ENCODE measurements at regions not wholly inside any gene's neighbourhood (a gene's known extent, or its start where the extent isn't known, plus 50 kb on each side); places are given as distances from the start of the nearest gene placed in this dataset.

DNA sequence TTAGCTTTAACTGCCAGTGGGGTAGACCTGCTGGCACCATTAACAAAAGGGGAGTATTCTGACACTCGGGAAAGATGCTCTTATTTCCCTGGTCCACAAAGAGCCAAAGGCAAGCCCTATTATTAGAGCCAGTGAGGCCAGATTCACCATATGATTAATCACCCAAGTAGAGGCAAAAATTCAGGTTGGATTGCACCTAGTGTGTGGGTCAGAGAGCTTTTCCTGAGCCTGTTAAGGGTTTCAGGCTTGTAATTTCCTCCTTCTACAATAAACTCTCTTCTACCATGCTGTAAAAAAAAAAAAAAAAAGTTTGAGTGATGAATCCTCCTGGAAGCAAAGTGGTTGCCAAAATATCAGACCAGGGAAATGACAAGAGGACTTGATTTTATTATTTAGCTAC, 163.5 kb downstream of the MBL2 start:
- no peaks in the 10 kb centered on the region for H3K27me3 ChIP-seq (ENCODE audit: control insufficient read depth in 2 of 2, insufficient read depth in 2 of 2, low read length in 2 of 2)
- H3K4me1 Mint-ChIP-seq, result no peaks in the 10 kb centered on the region
- H3K9me3 Mint-ChIP-seq, result peaks cover 0 to 9% (median 2%) of the 10 kb centered on the region in 11 donors
- no peaks in the 10 kb centered on the region for H3K27me3 Mint-ChIP-seq
- H3K9me3 ChIP-seq (ENCODE audit: control insufficient read depth in 2 of 3, low read length in 3 of 3), result no peaks in the 10 kb centered on the region
- no peaks in the 10 kb centered on the region for H3K4me1 ChIP-seq (ENCODE audit: control insufficient read depth in 2 of 2, insufficient read depth in 2 of 2, low read length in 2 of 2)
- no peak overlapping the region for H3K4me3 Mint-ChIP-seq
- DNase-seq (no peak), ATAC-seq (no peak)
- CTCF ChIA-PET, result no interaction called here
- intact Hi-C loops (cut with micrococcal nuclease), result no loop called here
- H3K4me3 ChIP-seq (ENCODE audit: low read length), result no peak overlapping the region
- no peak overlapping the region for H3K27ac ChIP-seq (ENCODE audit: low read depth, low read length)
- H3K36me3 Mint-ChIP-seq, result no peaks in the 10 kb centered on the region
- no peaks in the 10 kb centered on the region for H3K36me3 ChIP-seq (ENCODE audit: control insufficient read depth in 2 of 3, insufficient read depth in 3 of 3, low read length in 3 of 3)
- no peak overlapping the region for H3K27ac Mint-ChIP-seq
- POLR2A ChIA-PET, result no interaction called here

GRCh38 chr10:52609626-52610240, 162.9 kb downstream of the MBL2 start:
- Histone ChIP-seq H3K4me1 (ENCODE audit: control insufficient read depth in 2 of 2, insufficient read depth in 2 of 2, low read length in 2 of 2) (no peaks in the 10 kb centered on the region), H3K4me3 (ENCODE audit: low read length) (no peak overlapping the region), H3K27me3 (ENCODE audit: control insufficient read depth in 2 of 2, insufficient read depth in 2 of 2, low read length in 2 of 2) (no peaks in the 10 kb centered on the region), H3K27ac (ENCODE audit: low read depth, low read length) (no peak overlapping the region), H3K9me3 (ENCODE audit: control insufficient read depth in 2 of 3, low read length in 3 of 3) (no peaks in the 10 kb centered on the region), H3K36me3 (ENCODE audit: control insufficient read depth in 2 of 3, insufficient read depth in 3 of 3, low read length in 3 of 3) (no peaks in the 10 kb centered on the region)
- intact Hi-C loops (cut with micrococcal nuclease), result no loop called here
- DNase-seq, result no peak
- POLR2A ChIA-PET, result no interaction called here
- CTCF ChIA-PET, result no interaction called here
- Mint-ChIP-seq H3K27me3 (no peaks in the 10 kb centered on the region), H3K36me3 (no peaks in the 10 kb centered on the region), H3K9me3 (peaks cover 0 to 9% (median 1%) of the 10 kb centered on the region in 11 donors), H3K4me1 (no peaks in the 10 kb centered on the region), H3K4me3 (no peak overlapping the region), H3K27ac (no peak overlapping the region)
- no peak for ATAC-seq

GRCh38 chr10:52615331-52615730, 157.3 kb downstream of the MBL2 start:
- Mint-ChIP-seq H3K4me1 (no peaks in the 10 kb centered on the region), H3K4me3 (no peak overlapping the region), H3K9me3 (peaks cover 0 to 3% (median 0%) of the 10 kb centered on the region in 11 donors), H3K27me3 (no peaks in the 10 kb centered on the region), H3K27ac (no peak overlapping the region), H3K36me3 (no peaks in the 10 kb centered on the region)
- no peaks in the 10 kb centered on the region for H3K36me3 ChIP-seq (ENCODE audit: control insufficient read depth in 2 of 3, insufficient read depth in 3 of 3, low read length in 3 of 3)
- POLR2A ChIA-PET, result no interaction called here
- CTCF ChIA-PET, result no interaction called here
- intact Hi-C loops (cut with micrococcal nuclease), result no loop called here
- no peaks in the 10 kb centered on the region for H3K27me3 ChIP-seq (ENCODE audit: control insufficient read depth in 2 of 2, insufficient read depth in 2 of 2, low read length in 2 of 2)
- H3K4me3 ChIP-seq (ENCODE audit: low read length), result no peak overlapping the region
- no peaks in the 10 kb centered on the region for H3K4me1 ChIP-seq (ENCODE audit: control insufficient read depth in 2 of 2, insufficient read depth in 2 of 2, low read length in 2 of 2)
- no peak overlapping the region for H3K27ac ChIP-seq (ENCODE audit: low read depth, low read length)
- DNase-seq (no peak), ATAC-seq (no peak)
- no peaks in the 10 kb centered on the region for H3K9me3 ChIP-seq (ENCODE audit: control insufficient read depth in 2 of 3, low read length in 3 of 3)

GRCh38 chr10:52615756-52616394, 156.7 kb downstream of the MBL2 start:
- Histone ChIP-seq H3K27me3 (ENCODE audit: control insufficient read depth in 2 of 2, insufficient read depth in 2 of 2, low read length in 2 of 2) (no peaks in the 10 kb centered on the region), H3K4me3 (ENCODE audit: low read length) (no peak overlapping the region), H3K36me3 (ENCODE audit: control insufficient read depth in 2 of 3, insufficient read depth in 3 of 3, low read length in 3 of 3) (no peaks in the 10 kb centered on the region), H3K9me3 (ENCODE audit: control insufficient read depth in 2 of 3, low read length in 3 of 3) (no peaks in the 10 kb centered on the region), H3K27ac (ENCODE audit: low read depth, low read length) (no peak overlapping the region), H3K4me1 (ENCODE audit: control insufficient read depth in 2 of 2, insufficient read depth in 2 of 2, low read length in 2 of 2) (no peaks in the 10 kb centered on the region)
- Mint-ChIP-seq H3K36me3 (no peaks in the 10 kb centered on the region), H3K4me3 (no peak overlapping the region), H3K4me1 (no peaks in the 10 kb centered on the region), H3K27me3 (no peaks in the 10 kb centered on the region), H3K27ac (no peak overlapping the region), H3K9me3 (peaks cover 0 to 3% (median 0%) of the 10 kb centered on the region in 11 donors)
- DNase-seq, result no peak
- intact Hi-C loops (cut with micrococcal nuclease), result no loop called here
- ChIA-PET CTCF (no interaction called here), POLR2A (no interaction called here)
- ATAC-seq, result no peak

DNA sequence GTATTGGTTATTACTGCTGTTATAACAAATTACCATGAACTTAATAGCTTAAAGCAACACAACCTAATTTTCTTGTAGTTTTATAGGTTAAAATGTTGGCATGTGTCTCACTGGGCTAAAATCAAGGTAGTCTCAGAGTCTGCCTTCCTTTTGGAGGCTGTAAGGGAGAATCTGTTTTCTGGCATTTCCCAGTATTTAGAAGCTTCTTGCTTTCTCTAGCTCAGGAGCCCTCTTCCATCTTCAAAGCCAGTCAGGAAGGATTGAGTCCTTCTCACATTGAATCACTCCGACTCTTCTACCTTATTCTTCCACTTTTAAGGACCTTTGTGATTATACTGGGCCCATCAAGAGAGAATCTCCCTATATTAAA, 156.2 kb downstream of the MBL2 start:
- DNase-seq (no peak), ATAC-seq (no peak)
- H3K4me3 Mint-ChIP-seq, result no peak overlapping the region
- POLR2A ChIA-PET, result no interaction called here
- CTCF ChIA-PET, result no interaction called here
- no peaks in the 10 kb centered on the region for H3K27me3 ChIP-seq (ENCODE audit: control insufficient read depth in 2 of 2, insufficient read depth in 2 of 2, low read length in 2 of 2)
- H3K9me3 Mint-ChIP-seq, result peaks cover 0 to 3% (median 0%) of the 10 kb centered on the region in 11 donors
- H3K27ac ChIP-seq (ENCODE audit: low read depth, low read length), result no peak overlapping the region
- H3K36me3 Mint-ChIP-seq, result no peaks in the 10 kb centered on the region
- H3K27me3 Mint-ChIP-seq, result no peaks in the 10 kb centered on the region
- intact Hi-C loops (cut with micrococcal nuclease), result no loop called here
- H3K36me3 ChIP-seq (ENCODE audit: control insufficient read depth in 2 of 3, insufficient read depth in 3 of 3, low read length in 3 of 3), result no peaks in the 10 kb centered on the region
- no peak overlapping the region for H3K27ac Mint-ChIP-seq
- no peaks in the 10 kb centered on the region for H3K4me1 Mint-ChIP-seq
- H3K9me3 ChIP-seq (ENCODE audit: control insufficient read depth in 2 of 3, low read length in 3 of 3), result no peaks in the 10 kb centered on the region
- no peak overlapping the region for H3K4me3 ChIP-seq (ENCODE audit: low read length)
- H3K4me1 ChIP-seq (ENCODE audit: control insufficient read depth in 2 of 2, insufficient read depth in 2 of 2, low read length in 2 of 2), result no peaks in the 10 kb centered on the region

DNA sequence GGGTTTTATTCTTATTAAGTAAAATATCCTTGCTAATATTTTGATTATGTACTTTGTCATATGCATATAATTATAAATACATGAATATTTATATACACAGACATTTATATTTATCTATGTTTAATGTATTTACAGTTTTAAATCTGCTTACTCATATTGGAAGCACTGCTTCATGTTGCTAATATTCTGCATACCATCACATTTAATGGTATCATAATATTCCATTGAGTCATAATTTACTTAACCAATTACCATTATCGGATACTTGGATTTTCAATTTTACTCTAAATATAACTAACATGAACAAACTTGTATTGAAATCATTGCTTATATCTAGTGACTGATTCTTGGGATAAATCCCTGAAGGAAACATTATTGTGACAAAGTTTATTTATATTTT, 155.2 kb downstream of the MBL2 start:
- H3K27me3 Mint-ChIP-seq, result no peaks in the 10 kb centered on the region
- DNase-seq, result no peak
- no peak overlapping the region for H3K27ac Mint-ChIP-seq
- Histone ChIP-seq H3K4me1 (ENCODE audit: control insufficient read depth in 2 of 2, insufficient read depth in 2 of 2, low read length in 2 of 2) (no peaks in the 10 kb centered on the region), H3K9me3 (ENCODE audit: control insufficient read depth in 2 of 3, low read length in 3 of 3) (no peaks in the 10 kb centered on the region), H3K27me3 (ENCODE audit: control insufficient read depth in 2 of 2, insufficient read depth in 2 of 2, low read length in 2 of 2) (no peaks in the 10 kb centered on the region), H3K4me3 (ENCODE audit: low read length) (no peak overlapping the region), H3K27ac (ENCODE audit: low read depth, low read length) (no peak overlapping the region), H3K36me3 (ENCODE audit: control insufficient read depth in 2 of 3, insufficient read depth in 3 of 3, low read length in 3 of 3) (no peaks in the 10 kb centered on the region)
- intact Hi-C loops (cut with micrococcal nuclease), result no loop called here
- H3K9me3 Mint-ChIP-seq, result peaks cover 0 to 3% (median 0%) of the 10 kb centered on the region in 11 donors
- POLR2A ChIA-PET, result no interaction called here
- H3K4me3 Mint-ChIP-seq, result no peak overlapping the region
- no peak for ATAC-seq
- CTCF ChIA-PET, result no interaction called here
- no peaks in the 10 kb centered on the region for H3K36me3 Mint-ChIP-seq
- H3K4me1 Mint-ChIP-seq, result no peaks in the 10 kb centered on the region

GRCh38 chr10:52619052-52619451, 153.5 kb downstream of the MBL2 start:
- Mint-ChIP-seq H3K27ac (no peak overlapping the region), H3K36me3 (no peaks in the 10 kb centered on the region), H3K27me3 (no peaks in the 10 kb centered on the region), H3K4me3 (no peak overlapping the region), H3K4me1 (no peaks in the 10 kb centered on the region), H3K9me3 (peaks cover 0 to 3% (median 0%) of the 10 kb centered on the region in 11 donors)
- no peak for DNase-seq
- H3K27ac ChIP-seq (ENCODE audit: low read depth, low read length), result no peak overlapping the region
- POLR2A ChIA-PET, result no interaction called here
- CTCF ChIA-PET, result no interaction called here
- H3K27me3 ChIP-seq (ENCODE audit: control insufficient read depth in 2 of 2, insufficient read depth in 2 of 2, low read length in 2 of 2), result no peaks in the 10 kb centered on the region
- intact Hi-C loops (cut with micrococcal nuclease), result no loop called here
- no peak overlapping the region for H3K4me3 ChIP-seq (ENCODE audit: low read length)
- H3K4me1 ChIP-seq (ENCODE audit: control insufficient read depth in 2 of 2, insufficient read depth in 2 of 2, low read length in 2 of 2), result no peaks in the 10 kb centered on the region
- no peaks in the 10 kb centered on the region for H3K9me3 ChIP-seq (ENCODE audit: control insufficient read depth in 2 of 3, low read length in 3 of 3)
- no peaks in the 10 kb centered on the region for H3K36me3 ChIP-seq (ENCODE audit: control insufficient read depth in 2 of 3, insufficient read depth in 3 of 3, low read length in 3 of 3)
- ATAC-seq, result no peak
